Bronchial epithelial cell (primary cell): ENCODE measurements at regions not wholly inside any gene's neighbourhood (a gene's known extent, or its start where the extent isn't known, plus 50 kb on each side); places are given as distances from the start of the nearest gene placed in this dataset.

Experiments
- DNase-seq: peaks from one replicate; pipeline ENCODE4 v3.0.0-alpha.2; 2010; ENCODE audit warnings: low read depth
- FAIRE-seq: peaks from 2 replicates; lab custom pipeline; 2011; peaks lifted over from hg19 to GRCh38; lab: Jason Lieb, UNC
- H3K27me3 ChIP-seq: 2 replicates; pipeline ENCODE4 v1.5.1; 2011; ENCODE audit warnings: low read length; ENCODE audit not compliant: control insufficient read depth, insufficient read depth
- H3K36me3 ChIP-seq: 2 replicates; pipeline ENCODE4 v1.5.1; 2011; ENCODE audit warnings: low read length; ENCODE audit not compliant: control insufficient read depth, insufficient read depth
- H3K4me3 ChIP-seq: 2 replicates; pipeline ENCODE4 v1.5.1; 2011; ENCODE audit warnings: mild to moderate bottlenecking, low read depth, low read length, control low read depth
- TF ChIP-seq, protein P1 (sequence below): IDR thresholded peaks from 2 replicates; pipeline ENCODE4 v1.5.1; 2011; ENCODE audit warnings: mild to moderate bottlenecking, moderate library complexity, low read length, control low read depth, inconsistent platforms; ENCODE audit not compliant: insufficient read depth, severe bottlenecking

DNA sequence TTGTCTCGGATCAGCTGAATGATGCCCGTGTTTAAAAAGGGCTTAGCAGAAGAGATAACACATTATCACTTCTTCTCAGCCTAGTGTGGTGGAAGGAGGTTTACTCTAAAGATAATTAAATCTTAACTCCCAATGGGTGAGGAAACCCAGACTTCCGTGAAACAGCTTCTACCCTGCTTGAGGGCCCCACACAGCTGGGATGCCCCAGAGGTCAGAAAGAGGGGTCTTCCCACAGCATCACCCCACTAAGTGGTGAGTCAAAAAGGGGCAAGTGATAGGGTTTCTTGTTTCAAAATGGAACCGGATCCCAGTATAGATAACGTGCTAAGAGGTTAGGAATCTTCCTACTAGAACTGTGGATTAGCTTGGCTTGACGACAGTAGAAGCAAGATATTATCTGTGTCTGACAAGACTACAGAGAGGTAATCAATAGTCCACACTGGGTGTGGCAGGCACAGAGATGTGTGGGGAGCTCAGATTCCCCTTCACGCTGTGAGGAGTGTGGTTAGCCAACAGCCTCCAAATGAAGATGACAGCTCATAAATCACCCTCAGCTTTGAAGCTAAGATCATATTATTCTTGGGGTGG lies 129.6 kb upstream of the COPS8 start:
- no peak overlapping the region for H3K4me3 ChIP-seq
- TF ChIP-seq, protein P1, sequence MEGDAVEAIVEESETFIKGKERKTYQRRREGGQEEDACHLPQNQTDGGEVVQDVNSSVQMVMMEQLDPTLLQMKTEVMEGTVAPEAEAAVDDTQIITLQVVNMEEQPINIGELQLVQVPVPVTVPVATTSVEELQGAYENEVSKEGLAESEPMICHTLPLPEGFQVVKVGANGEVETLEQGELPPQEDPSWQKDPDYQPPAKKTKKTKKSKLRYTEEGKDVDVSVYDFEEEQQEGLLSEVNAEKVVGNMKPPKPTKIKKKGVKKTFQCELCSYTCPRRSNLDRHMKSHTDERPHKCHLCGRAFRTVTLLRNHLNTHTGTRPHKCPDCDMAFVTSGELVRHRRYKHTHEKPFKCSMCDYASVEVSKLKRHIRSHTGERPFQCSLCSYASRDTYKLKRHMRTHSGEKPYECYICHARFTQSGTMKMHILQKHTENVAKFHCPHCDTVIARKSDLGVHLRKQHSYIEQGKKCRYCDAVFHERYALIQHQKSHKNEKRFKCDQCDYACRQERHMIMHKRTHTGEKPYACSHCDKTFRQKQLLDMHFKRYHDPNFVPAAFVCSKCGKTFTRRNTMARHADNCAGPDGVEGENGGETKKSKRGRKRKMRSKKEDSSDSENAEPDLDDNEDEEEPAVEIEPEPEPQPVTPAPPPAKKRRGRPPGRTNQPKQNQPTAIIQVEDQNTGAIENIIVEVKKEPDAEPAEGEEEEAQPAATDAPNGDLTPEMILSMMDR: no peak
- DNase-seq (no peak), FAIRE-seq (no peak)
- no peaks in the 10 kb centered on the region for H3K36me3 ChIP-seq
- peaks cover 2% of the 10 kb centered on the region for H3K27me3 ChIP-seq

DNA sequence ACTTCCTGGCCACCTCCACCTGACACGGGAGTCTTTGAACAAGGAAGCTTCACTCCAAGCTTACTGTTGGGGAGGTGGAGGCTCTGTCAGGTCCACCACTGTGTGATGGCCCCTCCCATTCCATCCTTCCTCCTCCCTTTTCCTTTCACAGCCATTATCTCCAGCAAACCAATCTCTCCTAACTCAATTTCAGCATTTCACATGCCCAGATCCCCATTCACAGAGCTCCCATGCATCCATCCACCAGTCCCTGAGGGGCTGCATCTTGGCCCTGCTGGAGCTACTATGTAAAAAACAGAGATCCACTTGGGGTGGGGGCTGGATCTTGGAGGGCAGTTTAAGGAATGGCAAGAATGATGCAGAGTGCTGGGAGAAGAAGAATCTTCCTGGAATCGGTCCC lies 129.0 kb upstream of the COPS8 start:
- DNase-seq: no peak

DNA sequence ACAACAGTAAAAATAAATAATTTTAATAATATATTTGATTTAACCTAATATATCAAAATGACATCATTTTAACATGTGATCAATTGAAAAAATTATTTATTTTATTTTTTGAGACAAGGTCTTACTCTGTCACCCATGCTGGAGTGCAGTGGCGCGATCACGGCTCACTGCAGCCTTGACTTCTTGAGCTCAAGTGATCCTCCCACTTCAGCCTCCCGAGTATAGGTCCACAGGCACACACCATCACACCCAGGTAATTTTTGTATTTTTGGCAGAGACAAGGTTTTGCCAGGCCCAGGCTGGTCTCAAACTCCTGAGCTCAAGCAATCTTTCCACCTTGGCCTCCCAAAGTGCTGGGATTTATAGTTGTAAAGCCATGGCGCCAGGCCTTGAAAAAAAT lies 126.7 kb upstream of the COPS8 start:
- TF ChIP-seq, protein P1: no peak
- Histone ChIP-seq H3K27me3 (peaks cover 2% of the 10 kb centered on the region), H3K4me3 (no peak overlapping the region), H3K36me3 (no peaks in the 10 kb centered on the region)
- DNase-seq: no peak
- FAIRE-seq: no peak

More for the DNA sequence above, 129.0 kb upstream of the COPS8 start:
- H3K4me3 ChIP-seq: no peak overlapping the region
- no peak for FAIRE-seq
- TF ChIP-seq, protein P1: no peak
- peaks cover 2% of the 10 kb centered on the region for H3K27me3 ChIP-seq
- no peaks in the 10 kb centered on the region for H3K36me3 ChIP-seq

DNA sequence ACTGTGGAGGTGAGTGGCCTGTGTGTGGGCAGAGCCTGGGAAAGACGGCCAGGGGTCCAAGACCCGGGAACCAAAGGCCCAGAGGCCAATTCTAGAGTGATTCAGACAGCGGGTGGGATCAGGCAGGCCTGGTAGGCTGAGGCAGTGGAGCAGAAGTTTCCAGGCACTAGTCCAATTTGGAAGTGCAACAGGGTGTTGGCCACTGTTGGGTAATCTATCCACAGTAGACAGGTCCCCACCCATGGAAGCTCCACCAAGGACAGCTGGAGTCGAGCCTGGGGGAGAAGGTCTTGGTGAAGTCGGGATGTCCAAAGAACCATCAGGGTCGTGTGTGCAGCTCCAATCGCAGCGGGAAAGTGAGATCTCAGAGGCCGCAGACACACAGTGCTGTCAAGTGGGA lies 125.8 kb upstream of the COPS8 start:
- peaks cover 2% of the 10 kb centered on the region for H3K27me3 ChIP-seq
- TF ChIP-seq, protein P1: no peak
- no peak for DNase-seq
- no peak overlapping the region for H3K4me3 ChIP-seq
- FAIRE-seq: no peak
- no peaks in the 10 kb centered on the region for H3K36me3 ChIP-seq

DNA sequence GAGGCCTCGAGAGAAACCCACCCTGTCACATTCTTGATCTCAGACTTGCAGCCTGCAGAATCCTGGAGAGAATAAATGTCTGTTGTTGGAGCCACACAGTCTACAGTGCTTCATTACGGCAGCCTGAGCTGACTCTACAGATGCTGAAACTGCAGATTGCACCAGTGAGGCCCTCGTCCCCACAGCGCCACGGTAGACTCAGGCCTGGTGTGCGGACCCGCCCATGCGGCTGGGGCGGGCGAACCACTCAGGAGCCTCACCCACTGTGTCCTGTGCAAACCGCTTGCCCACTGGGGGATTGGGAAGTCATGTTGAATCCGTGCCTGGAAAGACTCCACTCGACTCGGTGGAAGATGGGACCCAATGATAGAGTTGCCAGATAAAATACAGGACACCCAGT lies 125.2 kb upstream of the COPS8 start:
- FAIRE-seq: no peak
- Histone ChIP-seq H3K36me3 (no peaks in the 10 kb centered on the region), H3K27me3 (peaks cover 2% of the 10 kb centered on the region), H3K4me3 (no peak overlapping the region)
- TF ChIP-seq, protein P1: no peak
- no peak for DNase-seq

DNA sequence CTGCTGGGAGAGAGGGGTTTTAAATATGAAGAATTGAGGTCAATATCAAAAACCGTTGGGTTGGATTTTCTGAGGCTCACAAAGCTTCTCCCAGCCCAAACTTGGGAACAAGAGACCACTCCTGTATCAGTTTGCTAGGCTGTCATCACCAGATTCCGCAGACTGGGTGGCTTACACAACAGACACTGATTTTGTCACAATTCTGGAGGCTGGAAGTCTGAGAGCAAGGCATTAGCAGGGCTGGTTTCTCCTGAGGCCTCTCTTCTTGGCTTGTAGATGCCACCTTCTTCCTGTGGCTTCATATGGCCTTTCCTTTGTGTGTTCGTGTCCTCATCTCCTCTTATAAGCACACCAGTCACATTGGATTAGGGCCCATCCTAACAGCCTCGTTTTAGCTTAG lies 122.9 kb upstream of the COPS8 start:
- H3K4me3 ChIP-seq: no peak overlapping the region
- no peaks in the 10 kb centered on the region for H3K36me3 ChIP-seq
- DNase-seq (no peak), FAIRE-seq (no peak)
- H3K27me3 ChIP-seq: no peaks in the 10 kb centered on the region
- TF ChIP-seq, protein P1: no peak
